IMR-90 (cell line): ENCODE measurements at regions not wholly inside any gene's neighbourhood (a gene's known extent, or its start where the extent isn't known, plus 50 kb on each side); places are given as distances from the start of the nearest gene placed in this dataset.
"Not testable (repeated sequence)": the region's sequence is repeated elsewhere in the genome, so short reads cannot be mapped to it uniquely, and the experiment has no call there.

Source experiments
- ATAC-seq: fragments of 200-7000 bp; cut with Tn5 transposase; 2 replicates; pipeline ENCODE4 v1.9.1; 2020; ENCODE audit warnings: low read depth, mild to moderate bottlenecking, moderate library complexity
- BruUV-seq: library from RNA; stranded (reverse); fragments of 400-500 nt; replicated peaks from 2 replicates; lab custom pipeline; 2021; lab: Mats Ljungman, UMichigan
- CTCF ChIA-PET: fragments of 300-600 bp; formaldehyde crosslinking; extraction: SDS; loops from one replicate; lab custom pipeline; 2021; ENCODE audit warnings: antibody characterized with exemption; lab: Yijun Ruan, JAX
- POLR2A ChIA-PET: fragments of 300-600 bp; sonication (Branson Sonifier 250); formaldehyde crosslinking; loops from one replicate; lab custom pipeline; 2022; ENCODE audit warnings: antibody characterized with exemption; ENCODE audit not compliant: unreplicated experiment; lab: Charles Lee
- DNase-seq: peaks from one replicate; pipeline ENCODE4 v3.0.0; 2013
- H2AFZ ChIP-seq: replicated peaks from 2 replicates; pipeline ENCODE3; 2013; ENCODE audit warnings: low read length, mild to moderate bottlenecking; ENCODE audit not compliant: poor library complexity
- H2AK5ac ChIP-seq: 2 replicates; pipeline ENCODE4 v1.6.1; 2013; ENCODE audit warnings: low read depth, low read length, inconsistent platforms
- H2AK9ac ChIP-seq: replicated peaks from 2 replicates; pipeline ENCODE3; 2013; ENCODE audit warnings: mild to moderate bottlenecking, low read depth, low read length, moderate library complexity; ENCODE audit not compliant: poor library complexity
- H2BK120ac ChIP-seq: 2 replicates; pipeline ENCODE4 v1.6.1; 2013; ENCODE audit warnings: low read depth, low read length, inconsistent platforms
- H2BK15ac ChIP-seq: 3 replicates; pipeline ENCODE4 v1.6.1; 2013; ENCODE audit warnings: low read depth, low read length, inconsistent platforms
- H2BK20ac ChIP-seq: 2 replicates; pipeline ENCODE4 v1.6.1; 2013; ENCODE audit warnings: low read depth, mild to moderate bottlenecking, inconsistent platforms, low read length, moderate library complexity
- H2BK5ac ChIP-seq: 2 replicates; pipeline ENCODE4 v1.6.1; 2013; ENCODE audit warnings: mild to moderate bottlenecking, low read depth, low read length, inconsistent platforms; ENCODE audit not compliant: poor library complexity, severe bottlenecking
- H3K14ac ChIP-seq: replicated peaks from 2 replicates; pipeline ENCODE4 v1.6.1; 2013; ENCODE audit warnings: low read depth, low read length, inconsistent platforms
- H3K18ac ChIP-seq: 2 replicates; pipeline ENCODE4 v1.6.1; 2013; ENCODE audit warnings: low read depth, low read length, control low read depth
- H3K23ac ChIP-seq: 2 replicates; pipeline ENCODE4 v1.6.1; 2013; ENCODE audit warnings: low read depth, low read length, inconsistent platforms
- H3K27ac ChIP-seq: 2 replicates; pipeline ENCODE4 v1.5.1; 2013; ENCODE audit warnings: mild to moderate bottlenecking, control low read depth, low read length; ENCODE audit not compliant: insufficient read depth
- H3K27me3 ChIP-seq: 2 replicates; pipeline ENCODE4 v1.6.1; 2013; ENCODE audit warnings: low read length; ENCODE audit not compliant: control insufficient read depth, insufficient read depth
- H3K36me3 ChIP-seq: 2 replicates; pipeline ENCODE4 v1.6.1; 2013; ENCODE audit warnings: low read length, mixed read lengths; ENCODE audit not compliant: control insufficient read depth, insufficient read depth
- H3K4ac ChIP-seq: 2 replicates; pipeline ENCODE4 v1.6.1; 2013; ENCODE audit warnings: low read depth, low read length, inconsistent platforms
- H3K4me1 ChIP-seq: 2 replicates; pipeline ENCODE4 v1.6.1; 2013; ENCODE audit warnings: low read length, mixed read lengths; ENCODE audit not compliant: control insufficient read depth, insufficient read depth
- H3K4me2 ChIP-seq: 2 replicates; pipeline ENCODE4 v1.6.1; 2013; ENCODE audit warnings: low read depth, mild to moderate bottlenecking, control low read depth, low read length, moderate library complexity
- H3K4me3 ChIP-seq: 2 replicates; pipeline ENCODE4 v1.5.1; 2013; ENCODE audit warnings: low read depth, mild to moderate bottlenecking, control low read depth, low read length, moderate library complexity; ENCODE audit not compliant: insufficient read depth
- H3K56ac ChIP-seq: 2 replicates; pipeline ENCODE4 v1.6.1; 2013; ENCODE audit warnings: low read length, inconsistent platforms; ENCODE audit not compliant: insufficient read depth; ENCODE audit errors: extremely low read depth
- H3K79me1 ChIP-seq, 2 experiments: 2 replicates each; pipeline ENCODE4 v1.6.1; 2013; ENCODE audit warnings: low read length in 2 of 2, inconsistent platforms in 1 of 2, low read depth in 1 of 2
- H3K9ac ChIP-seq: 2 replicates; pipeline ENCODE4 v1.6.1; 2013; ENCODE audit warnings: low read depth, low read length, control low read depth
- H3K9me1 ChIP-seq: 2 replicates; pipeline ENCODE4 v1.6.1; 2013; ENCODE audit warnings: low read length, inconsistent platforms; ENCODE audit not compliant: insufficient read depth
- H3K9me3 ChIP-seq: 2 replicates; pipeline ENCODE4 v1.6.1; 2013; ENCODE audit warnings: low read length; ENCODE audit not compliant: control insufficient read depth, insufficient read depth
- H4K20me1 ChIP-seq: 2 replicates; pipeline ENCODE4 v1.6.1; 2013; ENCODE audit warnings: low read length, inconsistent platforms; ENCODE audit not compliant: insufficient read depth
- H4K5ac ChIP-seq: 2 replicates; pipeline ENCODE4 v1.6.1; 2013; ENCODE audit warnings: mild to moderate bottlenecking, low read depth, low read length, control low read depth
- H4K8ac ChIP-seq, 2 experiments: 2 replicates each; pipeline ENCODE4 v1.6.1; 2013; ENCODE audit warnings: low read depth in 2 of 2, low read length in 2 of 2, control low read depth in 1 of 2, inconsistent platforms in 1 of 2
- H4K91ac ChIP-seq: 2 replicates; pipeline ENCODE4 v1.6.1; 2013; ENCODE audit warnings: low read depth, low read length, inconsistent platforms; ENCODE audit not compliant: insufficient read depth
- CEBPB ChIP-seq: IDR thresholded peaks from 2 replicates; pipeline ENCODE4 v1.6.1; 2012; ENCODE audit warnings: low read depth, low read length, improper control_type of control experiment
- CHD1 ChIP-seq: IDR thresholded peaks from 2 replicates; pipeline ENCODE4 v1.6.1; 2012; ENCODE audit warnings: low read depth, low read length, improper control_type of control experiment
- FOS ChIP-seq: fragments of 150-350 bp; IDR thresholded peaks from 2 replicates; pipeline ENCODE4 v1.6.1; 2016; ENCODE audit warnings: low read depth, low read length
- MAFK ChIP-seq: IDR thresholded peaks from 2 replicates; pipeline ENCODE4 v1.6.1; 2012; ENCODE audit warnings: low read depth, low read length, improper control_type of control experiment
- NFE2L2 ChIP-seq: fragments of 150-350 bp; IDR thresholded peaks from 2 replicates; pipeline ENCODE4 v1.6.1; 2016; ENCODE audit warnings: low read depth, mild to moderate bottlenecking, low read length
- RAD21 ChIP-seq: IDR thresholded peaks from 2 replicates; pipeline ENCODE4 v1.6.1; 2012; ENCODE audit warnings: low read length, improper control_type of control experiment
- RFX5 ChIP-seq: IDR thresholded peaks from 2 replicates; pipeline ENCODE4 v1.8.0; 2012; ENCODE audit warnings: low read depth, mild to moderate bottlenecking, low read length, moderate library complexity
- WGBS, 2 experiments: methylation state at CpG; one replicate each; pipeline versions ENCODE4 v1.1.5 to v1.1.7; 2013; ENCODE audit warnings: missing lambda C conversion rate in 2 of 2; ENCODE audit not compliant: insufficient read length in 1 of 2; ENCODE audit errors: extremely low coverage in 2 of 2; 5-methylcytosine and 5-hydroxymethylcytosine counted together
- dilution Hi-C: fragments of 300-500 bp; cut with HindIII; formaldehyde crosslinking; loops from one replicate; pipeline ENCODE4 v1.14.3; 2018; ENCODE audit warnings: low sequenced_read_pairs; ENCODE audit not compliant: unreplicated experiment
- in situ Hi-C: fragments of 300-500 bp; cut with MboI; formaldehyde crosslinking; loops from 3 replicates; pipeline ENCODE4 v1.14.3; 2019; ENCODE audit warnings: low sequenced_read_pairs, inconsistent platforms, mixed read lengths
- intact Hi-C: fragments of 100-400 bp; cut with micrococcal nuclease; formaldehyde crosslinking; loops from 2 replicates; pipeline ENCODE4 v1.10.0; 2022

GRCh38 chr12:34223640-34224039 lies 201.3 kb downstream of the ALG10 start:
- CTCF ChIA-PET: no interaction called here
- no peaks in the 10 kb centered on the region for H4K20me1 ChIP-seq

GRCh38 chr12:34226044-34226443 lies 203.7 kb downstream of the ALG10 start:
- H3K18ac ChIP-seq, in situ Hi-C loops, dilution Hi-C loops, H2BK5ac ChIP-seq, H3K4ac ChIP-seq, H3K9me3 ChIP-seq, H3K4me2 ChIP-seq, H3K14ac ChIP-seq, H3K79me1 ChIP-seq, CTCF ChIA-PET, ATAC-seq, H2BK120ac ChIP-seq, H4K20me1 ChIP-seq, H2BK20ac ChIP-seq, H4K8ac ChIP-seq, H2BK15ac ChIP-seq, DNase-seq, intact Hi-C loops, H3K27me3 ChIP-seq, H3K9ac ChIP-seq, H4K5ac ChIP-seq, BruUV-seq, H3K27ac ChIP-seq, H3K4me1 ChIP-seq, POLR2A ChIA-PET, H3K4me3 ChIP-seq, H2AK5ac ChIP-seq, H3K56ac ChIP-seq, H3K23ac ChIP-seq, H3K36me3 ChIP-seq, H2AK9ac ChIP-seq, H2AFZ ChIP-seq, H3K9me1 ChIP-seq, H4K91ac ChIP-seq: not testable (repeated sequence)

More at GRCh38 chr12:34223640-34224039, 201.3 kb downstream of the ALG10 start:
- Histone ChIP-seq H3K56ac (no peak overlapping the region), H2BK20ac (no peak overlapping the region), H2AFZ (no peak overlapping the region), H2BK120ac (no peak overlapping the region), H4K5ac (no peak overlapping the region), H3K27me3 (no peaks in the 10 kb centered on the region), H3K4ac (no peak overlapping the region), H2BK15ac (no peak overlapping the region), H3K4me1 (no peaks in the 10 kb centered on the region), H3K4me3 (no peak overlapping the region), H3K14ac (no peak overlapping the region), H2BK5ac (no peak overlapping the region), H3K9ac (no peak overlapping the region), H3K9me3 (peaks cover 11% of the 10 kb centered on the region), H4K91ac (no peak overlapping the region), H3K18ac (no peak overlapping the region), H3K9me1 (no peaks in the 10 kb centered on the region), H4K8ac (no peak overlapping the region), H3K79me1 (no peaks in the 10 kb centered on the region), H2AK9ac (no peak overlapping the region), H3K27ac (no peak overlapping the region), H2AK5ac (no peak overlapping the region), H3K4me2 (no peak overlapping the region), H3K36me3 (no peaks in the 10 kb centered on the region), H3K23ac (no peak overlapping the region)
- intact Hi-C loops: no loop called here
- POLR2A ChIA-PET: no interaction called here
- TF ChIP-seq MAFK (no peak), NFE2L2 (no peak), CHD1 (no peak), CEBPB (no peak), FOS (no peak), RFX5 (no peak), RAD21 (no peak)
- WGBS, 2 experiments: no CpG with 5 or more reads among the region's 3 CpGs
- in situ Hi-C loops: no loop called here
- DNase-seq: no peak
- ATAC-seq: no peak
- dilution Hi-C loops: no loop called here
- BruUV-seq: no TSS peak
